ENCODE measurements at regions not wholly inside any gene's neighbourhood (a gene's known extent, or its start where the extent isn't known, plus 50 kb on each side); places are given as distances from the start of the nearest gene placed in this dataset.

DNA sequence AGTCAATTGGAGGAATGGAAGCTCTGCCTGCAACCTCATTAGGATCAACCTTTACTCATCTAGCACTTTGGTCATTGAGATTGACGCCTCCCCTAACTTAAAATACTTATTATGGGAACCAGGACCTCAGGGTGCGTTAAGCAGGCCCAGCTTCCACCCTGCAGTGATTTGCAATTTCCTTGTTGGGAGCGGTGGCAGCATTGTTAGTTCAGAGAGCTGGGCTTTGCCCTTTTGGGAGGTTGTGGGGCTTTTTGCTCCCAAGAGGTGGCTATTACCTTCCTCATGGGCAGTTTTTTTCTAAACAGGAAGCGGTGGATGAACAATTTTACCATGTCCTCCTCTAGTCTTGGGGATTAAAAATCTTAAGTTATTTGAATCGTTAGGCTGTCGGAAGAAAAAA is 60.9 kb downstream of the TMEM215 start:
- 72% methylated on average over 6 of the region's 6 CpGs for WGBS, 2 donors
- intact Hi-C loops (cut with DNase I): loop anchor here in 1 of 10 donors (10.0 kb wide), 1 partner anchor 59 kb away; the partner anchor contains the start of gene TMEM215
- TF ChIP-seq, protein P1, sequence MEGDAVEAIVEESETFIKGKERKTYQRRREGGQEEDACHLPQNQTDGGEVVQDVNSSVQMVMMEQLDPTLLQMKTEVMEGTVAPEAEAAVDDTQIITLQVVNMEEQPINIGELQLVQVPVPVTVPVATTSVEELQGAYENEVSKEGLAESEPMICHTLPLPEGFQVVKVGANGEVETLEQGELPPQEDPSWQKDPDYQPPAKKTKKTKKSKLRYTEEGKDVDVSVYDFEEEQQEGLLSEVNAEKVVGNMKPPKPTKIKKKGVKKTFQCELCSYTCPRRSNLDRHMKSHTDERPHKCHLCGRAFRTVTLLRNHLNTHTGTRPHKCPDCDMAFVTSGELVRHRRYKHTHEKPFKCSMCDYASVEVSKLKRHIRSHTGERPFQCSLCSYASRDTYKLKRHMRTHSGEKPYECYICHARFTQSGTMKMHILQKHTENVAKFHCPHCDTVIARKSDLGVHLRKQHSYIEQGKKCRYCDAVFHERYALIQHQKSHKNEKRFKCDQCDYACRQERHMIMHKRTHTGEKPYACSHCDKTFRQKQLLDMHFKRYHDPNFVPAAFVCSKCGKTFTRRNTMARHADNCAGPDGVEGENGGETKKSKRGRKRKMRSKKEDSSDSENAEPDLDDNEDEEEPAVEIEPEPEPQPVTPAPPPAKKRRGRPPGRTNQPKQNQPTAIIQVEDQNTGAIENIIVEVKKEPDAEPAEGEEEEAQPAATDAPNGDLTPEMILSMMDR (IDR thresholded peaks at IDR 0.05): no peak
- ATAC-seq: no peak
- no peaks in the 10 kb centered on the region for H3K36me3 ChIP-seq
- no peak overlapping the region for H3K4me3 ChIP-seq
- H3K9me3 ChIP-seq: no peaks in the 10 kb centered on the region
- H3K27me3 ChIP-seq: peaks cover 0 to 18% (median 0%) of the 10 kb centered on the region in 7 donors
- H3K27ac ChIP-seq: no peak overlapping the region
- H3K4me1 ChIP-seq: no peaks in the 10 kb centered on the region
- DNase-seq: no peak

DNA sequence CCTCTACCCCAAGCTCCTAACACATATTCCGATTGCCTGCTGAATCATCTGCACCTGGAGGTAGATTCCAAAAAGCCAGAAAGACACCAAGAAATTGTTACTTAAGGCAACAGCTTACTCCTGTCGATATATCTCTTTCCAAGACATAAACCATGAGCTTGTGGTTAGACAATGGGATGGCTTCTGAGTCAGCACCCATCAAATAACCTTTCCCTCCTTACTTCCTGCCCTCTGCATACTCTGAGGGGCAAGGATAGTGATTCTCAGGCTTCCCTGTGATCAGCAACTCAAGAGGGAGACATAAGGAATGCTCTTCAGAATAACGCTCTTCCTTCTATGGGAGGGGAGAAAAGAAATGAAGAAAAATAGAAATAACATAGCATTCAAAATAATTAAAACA is 70.9 kb downstream of the TMEM215 start:
- no peak for DNase-seq
- TF ChIP-seq, protein P1 (IDR thresholded peaks at IDR 0.05): no peak
- WGBS, 2 donors: 75 to 78% methylated on average over 3 of the region's 3 CpGs
- intact Hi-C loops (cut with DNase I): no loop called here
- peaks cover 0 to 24% (median 0%) of the 10 kb centered on the region in 7 donors for H3K27me3 ChIP-seq
- H3K36me3 ChIP-seq: no peaks in the 10 kb centered on the region
- H3K27ac ChIP-seq: no peak overlapping the region
- no peaks in the 10 kb centered on the region for H3K4me1 ChIP-seq
- no peak for ATAC-seq
- no peak overlapping the region for H3K4me3 ChIP-seq
- H3K9me3 ChIP-seq: no peaks in the 10 kb centered on the region

DNA sequence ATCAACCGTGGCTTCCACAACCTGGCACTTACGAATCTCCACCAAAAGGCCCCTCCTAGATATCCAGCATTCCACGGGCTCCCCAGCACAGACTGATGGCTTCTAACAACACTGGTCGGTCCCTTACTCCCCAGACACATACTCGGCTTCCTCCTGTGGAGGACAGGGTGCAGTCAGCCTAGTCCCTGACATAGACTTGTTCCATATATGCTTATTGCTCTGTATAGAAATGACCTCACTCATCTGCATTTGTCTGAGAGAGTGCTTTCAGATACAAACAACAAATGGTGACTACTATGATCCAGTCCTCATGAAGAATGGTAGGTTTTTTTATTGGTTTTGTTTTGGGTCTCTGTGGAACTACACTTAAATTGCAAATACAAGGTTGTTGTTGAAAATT is 72.4 kb downstream of the TMEM215 start:
- 57 to 59% methylated on average over 5 of the region's 5 CpGs for WGBS, 2 donors
- intact Hi-C loops (cut with DNase I): no loop called here
- TF ChIP-seq, protein P1 (IDR thresholded peaks at IDR 0.05): no peak

DNA sequence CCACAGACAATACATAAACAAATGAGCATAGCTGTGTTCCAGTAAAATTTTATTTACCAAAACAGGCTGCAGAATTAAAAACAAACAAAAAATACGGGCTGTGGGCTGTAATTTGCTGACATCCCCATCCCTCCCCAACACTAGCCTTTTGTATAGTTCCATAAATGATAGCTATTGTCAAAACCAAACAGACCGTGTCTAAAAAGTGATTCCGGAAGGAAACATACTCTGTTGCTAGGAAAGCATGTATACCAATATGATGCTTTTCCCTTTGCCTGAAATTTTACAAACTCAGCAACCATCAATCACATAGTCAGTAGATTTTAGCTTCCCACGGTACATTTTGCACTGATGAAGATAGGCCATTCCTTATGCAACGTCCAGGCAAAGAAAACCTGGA is 80.0 kb downstream of the TMEM215 start:
- Histone ChIP-seq H3K36me3 (no peaks in the 10 kb centered on the region), H3K9me3 (no peaks in the 10 kb centered on the region), H3K4me1 (peaks cover 0 to 8% (median 0%) of the 10 kb centered on the region in 9 donors), H3K27me3 (peaks cover 0 to 10% (median 0%) of the 10 kb centered on the region in 7 donors), H3K27ac (no peak overlapping the region), H3K4me3 (no peak overlapping the region)
- intact Hi-C loops (cut with DNase I): loop anchor here in 1 of 10 donors (10.0 kb wide), 1 partner anchor 78 kb away; the partner anchor contains the start of gene TMEM215
- no peak for DNase-seq
- WGBS, 2 donors: 69 to 72% methylated on average over 5 of the region's 5 CpGs
- TF ChIP-seq, protein P1 (IDR thresholded peaks at IDR 0.05): no peak
- no peak for ATAC-seq

More for the DNA sequence above, 72.4 kb downstream of the TMEM215 start:
- Histone ChIP-seq H3K4me3 (no peak overlapping the region), H3K4me1 (no peaks in the 10 kb centered on the region), H3K27me3 (peaks cover 0 to 13% (median 0%) of the 10 kb centered on the region in 7 donors), H3K9me3 (no peaks in the 10 kb centered on the region), H3K36me3 (no peaks in the 10 kb centered on the region), H3K27ac (no peak overlapping the region)
- DNase-seq (no peak), ATAC-seq (no peak)
